ENCODE measurements at regions not wholly inside any gene's neighbourhood (a gene's known extent, or its start where the extent isn't known, plus 50 kb on each side); places are given as distances from the start of the nearest gene placed in this dataset.

GRCh38 chr11:76298255-76298654 is 82.7 kb downstream of the THAP12 start:
- DNase-seq (ENCODE audit: low read depth), result no peak

GRCh38 chr11:76296731-76297542 is 84.0 kb downstream of the THAP12 start:
- DNase-seq (ENCODE audit: low read depth), result no peak

- DNase-seq (ENCODE audit: low read depth), result no peak
Observed at GRCh38 chr11:76293189-76293631, 86.9 kb upstream of the WNT11 start.

GRCh38 chr11:76292583-76293188 is 86.4 kb upstream of the WNT11 start:
- no peak for DNase-seq (ENCODE audit: low read depth)

GRCh38 chr11:76291576-76292526 is 85.5 kb upstream of the WNT11 start:
- no peak for DNase-seq (ENCODE audit: low read depth)

GRCh38 chr11:76288166-76288980 is 82.1 kb upstream of the WNT11 start:
- DNase-seq (ENCODE audit: low read depth), result no peak

GRCh38 chr11:76287227-76287626 is 80.9 kb upstream of the WNT11 start:
- no peak for DNase-seq (ENCODE audit: low read depth)

GRCh38 chr11:76285397-76286104 is 79.2 kb upstream of the WNT11 start:
- no peak for DNase-seq (ENCODE audit: low read depth)

GRCh38 chr11:76284161-76284560 is 77.9 kb upstream of the WNT11 start:
- no peak for DNase-seq (ENCODE audit: low read depth)

GRCh38 chr11:76282811-76283595 is 76.7 kb upstream of the WNT11 start:
- DNase-seq (ENCODE audit: low read depth), result no peak

- no peak for DNase-seq (ENCODE audit: low read depth)
Observed at GRCh38 chr11:76282172-76282571, 75.9 kb upstream of the WNT11 start.

GRCh38 chr11:76281558-76281906 is 75.2 kb upstream of the WNT11 start:
- DNase-seq (ENCODE audit: low read depth), result no peak

GRCh38 chr11:76280882-76281557 is 74.7 kb upstream of the WNT11 start:
- no peak for DNase-seq (ENCODE audit: low read depth)

GRCh38 chr11:76280151-76280881 is 74.0 kb upstream of the WNT11 start:
- no peak for DNase-seq (ENCODE audit: low read depth)

- DNase-seq (ENCODE audit: low read depth), result no peak
Observed at GRCh38 chr11:76279646-76280045, 73.3 kb upstream of the WNT11 start.

GRCh38 chr11:76279038-76279437 is 72.7 kb upstream of the WNT11 start:
- DNase-seq (ENCODE audit: low read depth), result no peak

GRCh38 chr11:76278526-76278925 is 72.2 kb upstream of the WNT11 start:
- DNase-seq (ENCODE audit: low read depth), result no peak

GRCh38 chr11:76277298-76278175 is 71.2 kb upstream of the WNT11 start:
- DNase-seq (ENCODE audit: low read depth), result no peak
